SK-N-SH treated with all-trans-retinoic acid at 6 μM for 48 hours (cell line): ENCODE measurements at regions not wholly inside any gene's neighbourhood (a gene's known extent, or its start where the extent isn't known, plus 50 kb on each side); places are given as distances from the start of the nearest gene placed in this dataset.

Experiments used
- ATAC-seq: fragments of 200-7000 bp; cut with Tn5 transposase; 3 replicates; pipeline ENCODE4 v1.9.1; 2020; ENCODE audit warnings: mild to moderate bottlenecking, moderate library complexity
- ARNTL ChIP-seq: fragments of 450-650 bp; formaldehyde crosslinking; IDR thresholded peaks from 2 replicates; pipeline ENCODE4 v1.5.0; 2020; ENCODE audit warnings: low read depth, mild to moderate bottlenecking, moderate library complexity, borderline replicate concordance
- BACH2 ChIP-seq: fragments of 250-450 bp; sonication (Bioruptor Pico); IDR thresholded peaks from 2 replicates; pipeline ENCODE4 v1.9.0; 2021; ENCODE audit warnings: mild to moderate bottlenecking, borderline replicate concordance
- CSDC2 ChIP-seq: fragments of 250-450 bp; sonication (Bioruptor Pico); IDR thresholded peaks from 2 replicates; pipeline ENCODE4 v1.5.0; 2020; ENCODE audit warnings: mild to moderate bottlenecking, moderate library complexity
- ESRRG ChIP-seq: fragments of 250-450 bp; sonication (Bioruptor Pico); IDR thresholded peaks from 2 replicates; pipeline ENCODE4 v1.6.1; 2021; ENCODE audit warnings: mild to moderate bottlenecking
- GLIS3 ChIP-seq: fragments of 250-450 bp; sonication (Bioruptor Pico); IDR thresholded peaks from 2 replicates; pipeline ENCODE4 v1.5.0; 2020; ENCODE audit warnings: mild to moderate bottlenecking, moderate library complexity
- ISL1 ChIP-seq: fragments of 250-450 bp; sonication (Bioruptor Pico); IDR thresholded peaks from 2 replicates; pipeline ENCODE4 v2.1.2; 2022; ENCODE audit warnings: mild to moderate bottlenecking, moderate library complexity
- OSR1 ChIP-seq: fragments of 250-450 bp; sonication (Bioruptor Pico); IDR thresholded peaks from 2 replicates; pipeline ENCODE4 v1.8.0; 2022; ENCODE audit warnings: moderate library complexity, mild to moderate bottlenecking, inconsistent platforms
- SNAI2 ChIP-seq: fragments of 250-450 bp; sonication (Bioruptor Pico); IDR thresholded peaks from 2 replicates; pipeline ENCODE4 v1.5.0; 2020; ENCODE audit warnings: mild to moderate bottlenecking, moderate library complexity
- TCF4 ChIP-seq: fragments of 250-450 bp; sonication (Bioruptor Pico); IDR thresholded peaks from 2 replicates; pipeline ENCODE4 v1.8.0; 2021; ENCODE audit warnings: mild to moderate bottlenecking, moderate library complexity, borderline replicate concordance
- TOX ChIP-seq: fragments of 250-450 bp; sonication (Bioruptor Pico); IDR thresholded peaks from 2 replicates; pipeline ENCODE4 v1.8.0; 2021; ENCODE audit warnings: mild to moderate bottlenecking, moderate library complexity, borderline replicate concordance
- TSHZ2 ChIP-seq: fragments of 250-450 bp; sonication (Bioruptor Pico); IDR thresholded peaks from 2 replicates; pipeline ENCODE4 v1.5.0; 2020; ENCODE audit warnings: mild to moderate bottlenecking, moderate library complexity
- ZC3H10 ChIP-seq: fragments of 250-450 bp; sonication (Bioruptor Pico); IDR thresholded peaks from 2 replicates; pipeline ENCODE4 v1.5.1; 2021; ENCODE audit warnings: mild to moderate bottlenecking, moderate library complexity
- ZFP3 ChIP-seq: fragments of 250-450 bp; sonication (Bioruptor Pico); IDR thresholded peaks from 2 replicates; pipeline ENCODE4 v1.5.0; 2020; ENCODE audit warnings: mild to moderate bottlenecking, moderate library complexity
- ZFP30 ChIP-seq: fragments of 450-650 bp; formaldehyde crosslinking; IDR thresholded peaks from 2 replicates; pipeline ENCODE4 v1.5.0; 2022; ENCODE audit warnings: mild to moderate bottlenecking, moderate library complexity
- ZNF565 ChIP-seq: fragments of 450-650 bp; formaldehyde crosslinking; conservative IDR thresholded peaks from 2 replicates; pipeline ENCODE4 v1.5.0; 2020; ENCODE audit warnings: low read depth, mild to moderate bottlenecking, moderate library complexity
- ZNF70 ChIP-seq: fragments of 450-650 bp; formaldehyde crosslinking; IDR thresholded peaks from 2 replicates; pipeline ENCODE4 v1.5.0; 2020; ENCODE audit warnings: mild to moderate bottlenecking, moderate library complexity
- ZNF8 ChIP-seq: fragments of 450-650 bp; formaldehyde crosslinking; IDR thresholded peaks from 2 replicates; pipeline ENCODE4 v1.5.0; 2020; ENCODE audit warnings: mild to moderate bottlenecking, moderate library complexity
- TF ChIP-seq, protein P1 (sequence below): fragments of 250-450 bp; sonication (Bioruptor Pico); IDR thresholded peaks from 2 replicates; pipeline ENCODE4 v1.5.1; 2020; ENCODE audit warnings: low read depth, mild to moderate bottlenecking, moderate library complexity
- TF ChIP-seq, protein P2 (sequence below): fragments of 250-450 bp; sonication (Bioruptor Pico); IDR thresholded peaks from 2 replicates; pipeline ENCODE4 v1.8.0; 2021; ENCODE audit warnings: low read depth, mild to moderate bottlenecking, moderate library complexity, borderline replicate concordance
- TF ChIP-seq, protein P3 (sequence below): fragments of 250-450 bp; sonication (Bioruptor Pico); IDR thresholded peaks from 2 replicates; pipeline ENCODE4 v1.5.1; 2021; ENCODE audit warnings: mild to moderate bottlenecking, moderate library complexity

DNA sequence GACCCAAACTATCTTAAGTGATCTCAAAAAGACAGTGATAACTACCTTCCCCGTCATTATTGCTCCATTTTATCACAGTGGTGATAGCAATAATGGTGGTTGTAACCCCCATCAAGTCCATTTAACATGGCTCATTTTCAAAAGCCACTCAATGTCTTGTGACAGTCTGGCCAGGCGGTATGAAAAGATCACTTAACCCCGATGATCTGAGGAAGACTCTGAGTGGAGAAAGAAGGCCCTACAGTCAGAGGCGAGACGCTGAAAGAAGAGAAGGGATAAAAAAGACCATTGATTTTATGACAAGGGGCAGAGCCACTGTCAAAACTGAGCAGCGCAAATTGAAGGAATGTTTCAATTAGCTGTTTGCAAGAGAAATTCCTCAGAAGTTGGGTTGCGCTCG, 417.2 kb upstream of the PBX1 start:
- ATAC-seq = no peak
- no peak for TF ChIP-seq TCF4 (CRISPR knock-in tag)
- no peak for TF ChIP-seq CSDC2 (CRISPR knock-in tag)
- TF ChIP-seq, protein P1, sequence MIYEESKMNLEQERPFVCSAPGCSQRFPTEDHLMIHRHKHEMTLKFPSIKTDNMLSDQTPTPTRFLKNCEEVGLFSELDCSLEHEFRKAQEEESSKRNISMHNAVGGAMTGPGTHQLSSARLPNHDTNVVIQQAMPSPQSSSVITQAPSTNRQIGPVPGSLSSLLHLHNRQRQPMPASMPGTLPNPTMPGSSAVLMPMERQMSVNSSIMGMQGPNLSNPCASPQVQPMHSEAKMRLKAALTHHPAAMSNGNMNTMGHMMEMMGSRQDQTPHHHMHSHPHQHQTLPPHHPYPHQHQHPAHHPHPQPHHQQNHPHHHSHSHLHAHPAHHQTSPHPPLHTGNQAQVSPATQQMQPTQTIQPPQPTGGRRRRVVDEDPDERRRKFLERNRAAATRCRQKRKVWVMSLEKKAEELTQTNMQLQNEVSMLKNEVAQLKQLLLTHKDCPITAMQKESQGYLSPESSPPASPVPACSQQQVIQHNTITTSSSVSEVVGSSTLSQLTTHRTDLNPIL = no peak
- no peak for TF ChIP-seq ZFP3 (CRISPR knock-in tag)
- no peak for TF ChIP-seq ZNF70

- ATAC-seq = no peak
These were observed 404.4 kb upstream of the PBX1 start for GRCh38 chr1:164154622-164155021.

GRCh38 chr1:164155347-164155746, 403.6 kb upstream of the PBX1 start:
- ATAC-seq = no peak
- no peak for TF ChIP-seq TCF4 (CRISPR knock-in tag)
- no peak for TF ChIP-seq GLIS3 (CRISPR knock-in tag)
- no peak for TF ChIP-seq ZFP30 (CRISPR knock-in tag)
- TF ChIP-seq ISL1 (CRISPR knock-in tag) = no peak
- no peak for TF ChIP-seq TSHZ2 (CRISPR knock-in tag)
- TF ChIP-seq ZC3H10 (CRISPR knock-in tag) = no peak
- no peak for TF ChIP-seq OSR1 (CRISPR knock-in tag)
- no peak for TF ChIP-seq ZNF70

More at GRCh38 chr1:164154622-164155021, 404.4 kb upstream of the PBX1 start:
- TF ChIP-seq CSDC2 (CRISPR knock-in tag) (no peak), TSHZ2 (CRISPR knock-in tag) (no peak), TCF4 (CRISPR knock-in tag) (no peak), OSR1 (CRISPR knock-in tag) (no peak), ZNF70 (no peak), ISL1 (CRISPR knock-in tag) (no peak), SNAI2 (CRISPR knock-in tag) (no peak)
- TF ChIP-seq, protein P1 = no peak
- TF ChIP-seq, protein P2, sequence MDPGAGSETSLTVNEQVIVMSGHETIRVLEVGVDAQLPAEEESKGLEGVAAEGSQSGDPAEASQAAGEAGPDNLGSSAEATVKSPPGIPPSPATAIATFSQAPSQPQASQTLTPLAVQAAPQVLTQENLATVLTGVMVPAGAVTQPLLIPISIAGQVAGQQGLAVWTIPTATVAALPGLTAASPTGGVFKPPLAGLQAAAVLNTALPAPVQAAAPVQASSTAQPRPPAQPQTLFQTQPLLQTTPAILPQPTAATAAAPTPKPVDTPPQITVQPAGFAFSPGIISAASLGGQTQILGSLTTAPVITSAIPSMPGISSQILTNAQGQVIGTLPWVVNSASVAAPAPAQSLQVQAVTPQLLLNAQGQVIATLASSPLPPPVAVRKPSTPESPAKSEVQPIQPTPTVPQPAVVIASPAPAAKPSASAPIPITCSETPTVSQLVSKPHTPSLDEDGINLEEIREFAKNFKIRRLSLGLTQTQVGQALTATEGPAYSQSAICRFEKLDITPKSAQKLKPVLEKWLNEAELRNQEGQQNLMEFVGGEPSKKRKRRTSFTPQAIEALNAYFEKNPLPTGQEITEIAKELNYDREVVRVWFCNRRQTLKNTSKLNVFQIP (CRISPR knock-in tag) = no peak

- ATAC-seq = no peak
- TF ChIP-seq GLIS3 (CRISPR knock-in tag) (no peak), TOX (no peak), ZNF8 (CRISPR knock-in tag) (no peak), ZC3H10 (CRISPR knock-in tag) (no peak), ZNF565 (no peak), TCF4 (CRISPR knock-in tag) (no peak), ZFP3 (CRISPR knock-in tag) (no peak), ARNTL (CRISPR knock-in tag) (no peak), BACH2 (CRISPR knock-in tag) (no peak), ISL1 (CRISPR knock-in tag) (no peak), ESRRG (no peak), OSR1 (CRISPR knock-in tag) (no peak)
- TF ChIP-seq, protein P1 = no peak
- TF ChIP-seq, protein P2 (CRISPR knock-in tag) = no peak
- TF ChIP-seq, protein P3, sequence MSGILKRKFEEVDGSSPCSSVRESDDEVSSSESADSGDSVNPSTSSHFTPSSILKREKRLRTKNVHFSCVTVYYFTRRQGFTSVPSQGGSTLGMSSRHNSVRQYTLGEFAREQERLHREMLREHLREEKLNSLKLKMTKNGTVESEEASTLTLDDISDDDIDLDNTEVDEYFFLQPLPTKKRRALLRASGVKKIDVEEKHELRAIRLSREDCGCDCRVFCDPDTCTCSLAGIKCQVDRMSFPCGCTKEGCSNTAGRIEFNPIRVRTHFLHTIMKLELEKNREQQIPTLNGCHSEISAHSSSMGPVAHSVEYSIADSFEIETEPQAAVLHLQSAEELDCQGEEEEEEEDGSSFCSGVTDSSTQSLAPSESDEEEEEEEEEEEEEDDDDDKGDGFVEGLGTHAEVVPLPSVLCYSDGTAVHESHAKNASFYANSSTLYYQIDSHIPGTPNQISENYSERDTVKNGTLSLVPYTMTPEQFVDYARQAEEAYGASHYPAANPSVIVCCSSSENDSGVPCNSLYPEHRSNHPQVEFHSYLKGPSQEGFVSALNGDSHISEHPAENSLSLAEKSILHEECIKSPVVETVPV = no peak
These were observed 395.6 kb upstream of the PBX1 start for GRCh38 chr1:164163289-164163849.
